HL-60 (cell line): ENCODE measurements at regions not wholly inside any gene's neighbourhood (a gene's known extent, or its start where the extent isn't known, plus 50 kb on each side); places are given as distances from the start of the nearest gene placed in this dataset.

Experiments used
- DNase-seq, 2 experiments: peaks; one replicate each; pipeline ENCODE4 v3.0.0-alpha.2; 2010 to 2020; ENCODE audit warnings: low read depth in 1 of 2, low spot score in 1 of 2
- H3K27ac ChIP-seq: fragments of 250-450 bp; sonication (Bioruptor Pico); replicated peaks from 2 replicates; pipeline ENCODE4 v1.5.1; 2020; ENCODE audit warnings: mild to moderate bottlenecking, moderate library complexity
- H3K27me3 ChIP-seq: fragments of 250-450 bp; sonication (Bioruptor Pico); 2 replicates; pipeline ENCODE4 v1.5.1; 2021; ENCODE audit warnings: mild to moderate bottlenecking, moderate library complexity; ENCODE audit not compliant: insufficient read depth, poor library complexity, severe bottlenecking
- H3K4me3 ChIP-seq: replicated peaks from 2 replicates; pipeline ENCODE4 v1.5.1; 2011; ENCODE audit warnings: mild to moderate bottlenecking, control low read depth, low read length; ENCODE audit not compliant: insufficient read depth
- GABPA ChIP-seq: IDR thresholded peaks from 2 replicates; pipeline ENCODE4 v1.6.1; 2012; ENCODE audit warnings: low read depth
- POLR2AphosphoS5 ChIP-seq: IDR thresholded peaks from 2 replicates; pipeline ENCODE4 v1.6.1; 2012; ENCODE audit warnings: low read depth
- SPI1 ChIP-seq: IDR thresholded peaks from 2 replicates; pipeline ENCODE4 v1.6.1; 2012; ENCODE audit warnings: low read depth, mild to moderate bottlenecking, borderline replicate concordance
- TF ChIP-seq, protein P1 (sequence below): IDR thresholded peaks from one replicate; pipeline ENCODE4 v1.5.1; 2011; ENCODE audit warnings: low read length, control low read depth, inconsistent platforms; ENCODE audit not compliant: insufficient read depth
- TF ChIP-seq, protein P2 (sequence below): IDR thresholded peaks from 2 replicates; pipeline ENCODE4 v1.6.1; 2012; ENCODE audit warnings: low read depth; ENCODE audit not compliant: insufficient replicate concordance

DNA sequence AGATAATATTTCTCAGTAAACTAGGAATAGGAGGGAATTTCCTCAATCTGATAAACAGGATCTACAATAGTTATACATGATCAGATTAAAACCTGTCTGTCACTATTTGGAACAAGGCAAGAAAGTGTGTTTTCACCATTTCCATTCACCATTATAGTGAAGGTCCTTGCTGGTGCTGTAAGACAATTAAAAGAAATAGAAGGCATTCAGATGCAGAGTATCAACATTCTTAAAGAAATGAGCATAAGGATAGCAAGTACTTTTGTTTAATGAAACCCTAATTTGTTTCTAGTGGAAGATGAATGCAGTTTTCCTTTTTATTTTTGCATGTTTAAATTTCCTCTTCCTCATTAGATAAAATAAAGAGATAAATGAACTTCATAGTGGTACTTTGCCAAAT is 693.7 kb downstream of the PLCL1 start:
- no peak overlapping the region for H3K27ac ChIP-seq
- no peaks in the 10 kb centered on the region for H3K27me3 ChIP-seq
- DNase-seq = no peak
- TF ChIP-seq, protein P1, sequence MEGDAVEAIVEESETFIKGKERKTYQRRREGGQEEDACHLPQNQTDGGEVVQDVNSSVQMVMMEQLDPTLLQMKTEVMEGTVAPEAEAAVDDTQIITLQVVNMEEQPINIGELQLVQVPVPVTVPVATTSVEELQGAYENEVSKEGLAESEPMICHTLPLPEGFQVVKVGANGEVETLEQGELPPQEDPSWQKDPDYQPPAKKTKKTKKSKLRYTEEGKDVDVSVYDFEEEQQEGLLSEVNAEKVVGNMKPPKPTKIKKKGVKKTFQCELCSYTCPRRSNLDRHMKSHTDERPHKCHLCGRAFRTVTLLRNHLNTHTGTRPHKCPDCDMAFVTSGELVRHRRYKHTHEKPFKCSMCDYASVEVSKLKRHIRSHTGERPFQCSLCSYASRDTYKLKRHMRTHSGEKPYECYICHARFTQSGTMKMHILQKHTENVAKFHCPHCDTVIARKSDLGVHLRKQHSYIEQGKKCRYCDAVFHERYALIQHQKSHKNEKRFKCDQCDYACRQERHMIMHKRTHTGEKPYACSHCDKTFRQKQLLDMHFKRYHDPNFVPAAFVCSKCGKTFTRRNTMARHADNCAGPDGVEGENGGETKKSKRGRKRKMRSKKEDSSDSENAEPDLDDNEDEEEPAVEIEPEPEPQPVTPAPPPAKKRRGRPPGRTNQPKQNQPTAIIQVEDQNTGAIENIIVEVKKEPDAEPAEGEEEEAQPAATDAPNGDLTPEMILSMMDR = no peak
- TF ChIP-seq POLR2AphosphoS5 (no peak), SPI1 (no peak), GABPA (no peak)
- TF ChIP-seq, protein P2, sequence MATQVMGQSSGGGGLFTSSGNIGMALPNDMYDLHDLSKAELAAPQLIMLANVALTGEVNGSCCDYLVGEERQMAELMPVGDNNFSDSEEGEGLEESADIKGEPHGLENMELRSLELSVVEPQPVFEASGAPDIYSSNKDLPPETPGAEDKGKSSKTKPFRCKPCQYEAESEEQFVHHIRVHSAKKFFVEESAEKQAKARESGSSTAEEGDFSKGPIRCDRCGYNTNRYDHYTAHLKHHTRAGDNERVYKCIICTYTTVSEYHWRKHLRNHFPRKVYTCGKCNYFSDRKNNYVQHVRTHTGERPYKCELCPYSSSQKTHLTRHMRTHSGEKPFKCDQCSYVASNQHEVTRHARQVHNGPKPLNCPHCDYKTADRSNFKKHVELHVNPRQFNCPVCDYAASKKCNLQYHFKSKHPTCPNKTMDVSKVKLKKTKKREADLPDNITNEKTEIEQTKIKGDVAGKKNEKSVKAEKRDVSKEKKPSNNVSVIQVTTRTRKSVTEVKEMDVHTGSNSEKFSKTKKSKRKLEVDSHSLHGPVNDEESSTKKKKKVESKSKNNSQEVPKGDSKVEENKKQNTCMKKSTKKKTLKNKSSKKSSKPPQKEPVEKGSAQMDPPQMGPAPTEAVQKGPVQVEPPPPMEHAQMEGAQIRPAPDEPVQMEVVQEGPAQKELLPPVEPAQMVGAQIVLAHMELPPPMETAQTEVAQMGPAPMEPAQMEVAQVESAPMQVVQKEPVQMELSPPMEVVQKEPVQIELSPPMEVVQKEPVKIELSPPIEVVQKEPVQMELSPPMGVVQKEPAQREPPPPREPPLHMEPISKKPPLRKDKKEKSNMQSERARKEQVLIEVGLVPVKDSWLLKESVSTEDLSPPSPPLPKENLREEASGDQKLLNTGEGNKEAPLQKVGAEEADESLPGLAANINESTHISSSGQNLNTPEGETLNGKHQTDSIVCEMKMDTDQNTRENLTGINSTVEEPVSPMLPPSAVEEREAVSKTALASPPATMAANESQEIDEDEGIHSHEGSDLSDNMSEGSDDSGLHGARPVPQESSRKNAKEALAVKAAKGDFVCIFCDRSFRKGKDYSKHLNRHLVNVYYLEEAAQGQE = no peak
- H3K4me3 ChIP-seq = no peak overlapping the region

DNA sequence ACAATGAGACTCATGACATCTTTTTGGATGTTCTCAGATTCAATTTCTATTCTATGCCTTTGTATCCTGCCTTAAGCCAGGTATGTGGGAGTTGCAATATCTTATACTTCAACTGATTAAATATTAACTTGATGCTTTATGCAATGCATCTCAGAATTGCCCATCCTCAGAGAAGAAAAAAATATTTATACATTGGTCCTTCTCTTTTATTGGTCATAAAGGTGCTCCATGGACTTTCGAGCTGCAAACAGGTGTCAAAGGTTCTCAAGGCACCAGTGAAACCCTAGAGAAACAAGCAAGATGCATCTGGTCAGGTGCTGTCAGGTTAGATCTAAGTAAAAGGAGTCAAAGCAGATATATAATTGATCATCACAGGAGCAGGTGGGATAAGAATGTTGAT is 690.5 kb downstream of the PLCL1 start:
- DNase-seq = no peak
- Histone ChIP-seq H3K27me3 (no peaks in the 10 kb centered on the region), H3K4me3 (no peak overlapping the region), H3K27ac (no peak overlapping the region)
- TF ChIP-seq SPI1 (no peak), GABPA (no peak), POLR2AphosphoS5 (no peak)
- TF ChIP-seq, protein P2 = no peak
- TF ChIP-seq, protein P1 = no peak

DNA sequence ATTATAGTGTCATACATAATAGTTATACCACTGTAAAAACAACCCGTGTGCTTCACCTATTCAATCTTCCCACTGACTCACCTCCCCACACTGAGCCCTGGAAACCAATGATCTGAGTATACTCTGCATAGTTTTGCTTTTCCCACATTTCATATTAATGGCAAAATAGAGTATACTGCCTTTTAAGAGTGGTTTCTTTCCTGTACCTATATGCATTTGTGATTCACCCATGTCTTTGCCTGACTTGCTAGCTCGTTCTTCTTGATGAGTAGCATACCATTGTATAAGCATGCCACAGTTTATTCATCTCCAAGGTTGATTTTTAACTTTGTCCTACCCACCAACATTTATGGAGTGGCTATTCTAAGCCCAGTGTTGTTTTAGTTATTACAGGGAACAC is 686.4 kb downstream of the PLCL1 start:
- DNase-seq = no peak
- TF ChIP-seq SPI1 (no peak), GABPA (no peak), POLR2AphosphoS5 (no peak)
- TF ChIP-seq, protein P1 = no peak
- TF ChIP-seq, protein P2 = no peak
- Histone ChIP-seq H3K27me3 (no peaks in the 10 kb centered on the region), H3K27ac (no peak overlapping the region), H3K4me3 (no peak overlapping the region)
